ENCODE measurements at regions not wholly inside any gene's neighbourhood (a gene's known extent, or its start where the extent isn't known, plus 50 kb on each side); places are given as distances from the start of the nearest gene placed in this dataset.

GRCh38 chr10:30219971-30220751 lies 128.9 kb downstream of the MTPAP start:
- TF ChIP-seq CTCF (IDR thresholded peaks at IDR 0.05; ENCODE audit: borderline replicate concordance, extremely low read depth, low read length, poor library complexity, severe bottlenecking) (no peak), EZH2 (IDR thresholded peaks at IDR 0.05; ENCODE audit: borderline replicate concordance, low read depth, low read length, severe bottlenecking) (no peak)
